Right hindlimb (tissue), 1 donor: ENCODE measurements at regions not wholly inside any gene's neighbourhood (a gene's known extent, or its start where the extent isn't known, plus 50 kb on each side); places are given as distances from the start of the nearest gene placed in this dataset.

Experiments used
- DNase-seq: peaks from one replicate; pipeline ENCODE4 v3.0.0-alpha.2; 2018

DNA sequence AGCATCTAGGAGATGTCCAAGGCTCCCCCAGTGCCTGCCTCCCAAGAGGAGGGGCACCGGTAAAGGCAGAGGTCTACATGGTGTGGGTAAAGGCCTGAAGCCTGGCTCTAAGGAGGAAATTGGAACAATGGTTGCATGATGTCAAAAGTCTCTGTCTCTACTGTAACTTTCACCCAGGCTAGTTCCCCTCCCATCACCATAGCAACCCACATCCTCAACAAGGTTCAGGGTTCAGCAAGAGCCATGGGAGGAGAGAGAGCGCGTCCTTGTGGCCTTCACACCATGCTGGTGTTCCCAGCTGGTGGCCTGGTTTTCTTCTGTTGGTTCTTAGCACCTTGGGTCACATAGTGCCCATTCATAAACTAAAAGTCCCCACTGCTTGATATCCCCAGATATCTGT, 196.7 kb upstream of the CDH5 start:
- DNase-seq = no peak

DNA sequence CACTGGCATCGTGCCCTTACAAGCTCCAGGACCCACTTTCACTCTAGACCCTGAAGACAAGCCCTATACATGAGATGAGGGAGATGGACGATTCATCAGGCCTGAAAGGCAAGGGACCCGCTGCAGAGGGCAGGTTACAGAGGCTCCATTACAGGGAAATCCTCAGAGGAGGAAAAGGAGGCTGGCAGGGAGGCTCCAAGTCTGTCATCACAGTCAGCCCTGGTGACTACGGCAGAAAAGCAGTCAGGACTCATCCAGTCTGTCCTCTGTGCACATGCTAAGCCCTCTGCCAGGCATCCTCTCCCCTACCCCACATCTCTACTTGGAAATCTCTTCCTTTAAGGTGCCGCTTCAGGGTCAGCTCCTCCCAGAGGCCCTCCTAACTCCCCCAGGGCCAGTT, 197.7 kb upstream of the CDH5 start:
- no peak for DNase-seq

DNA sequence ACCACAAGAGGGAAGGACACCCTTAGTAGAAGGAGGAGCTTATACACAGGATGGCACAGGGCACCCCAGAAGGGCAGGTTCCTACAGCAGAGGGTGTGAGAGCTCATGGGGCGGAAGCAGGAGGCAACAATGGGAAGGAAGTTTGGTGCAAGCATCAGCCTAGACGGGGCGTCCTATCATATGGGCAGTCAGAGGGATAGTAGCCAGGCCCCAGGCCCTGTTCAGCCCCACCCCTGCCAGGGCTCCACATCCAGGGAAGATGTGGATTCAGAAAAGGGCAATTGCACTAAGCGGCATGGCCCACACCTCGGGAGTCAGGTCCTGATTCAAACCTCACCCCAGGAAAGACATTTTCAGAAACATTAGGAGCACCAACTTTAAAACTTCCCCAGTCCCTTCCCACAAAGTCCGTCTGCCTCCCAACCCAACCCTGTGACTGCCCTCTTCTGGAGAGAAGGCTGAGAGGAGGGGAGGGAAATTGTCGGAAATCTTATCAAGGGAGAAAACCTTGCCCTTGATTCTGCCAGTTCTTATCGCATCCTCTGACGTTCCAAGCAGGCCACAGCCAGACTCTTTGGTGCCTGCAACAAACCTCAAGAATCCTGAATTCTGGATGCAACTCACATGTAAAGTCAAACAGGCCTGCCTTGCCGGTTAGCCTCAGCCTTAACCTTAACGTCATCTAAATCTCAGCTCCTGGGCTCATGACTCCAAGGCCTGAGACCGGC, 198.8 kb upstream of the CDH5 start:
- no peak for DNase-seq

DNA sequence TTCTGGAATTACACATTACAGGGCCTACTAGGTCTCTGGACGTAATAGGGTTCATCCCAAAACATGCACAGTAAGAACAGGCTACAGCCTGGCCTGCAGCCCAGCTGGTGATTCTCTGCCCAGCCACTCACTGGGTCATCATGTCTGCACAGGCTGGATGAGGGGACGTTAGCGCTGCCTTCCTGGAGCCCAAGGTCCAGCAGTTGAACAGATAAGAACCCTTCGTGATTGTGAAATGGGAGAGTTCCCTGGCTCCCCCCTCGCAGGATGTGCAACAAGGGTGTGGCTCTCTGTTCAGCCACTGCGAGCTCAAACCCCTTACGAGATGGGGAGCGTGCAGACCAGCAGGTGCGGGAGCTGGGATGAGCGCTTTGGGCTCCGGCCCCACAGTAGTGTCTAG, 200.0 kb upstream of the CDH5 start:
- DNase-seq = no peak

DNA sequence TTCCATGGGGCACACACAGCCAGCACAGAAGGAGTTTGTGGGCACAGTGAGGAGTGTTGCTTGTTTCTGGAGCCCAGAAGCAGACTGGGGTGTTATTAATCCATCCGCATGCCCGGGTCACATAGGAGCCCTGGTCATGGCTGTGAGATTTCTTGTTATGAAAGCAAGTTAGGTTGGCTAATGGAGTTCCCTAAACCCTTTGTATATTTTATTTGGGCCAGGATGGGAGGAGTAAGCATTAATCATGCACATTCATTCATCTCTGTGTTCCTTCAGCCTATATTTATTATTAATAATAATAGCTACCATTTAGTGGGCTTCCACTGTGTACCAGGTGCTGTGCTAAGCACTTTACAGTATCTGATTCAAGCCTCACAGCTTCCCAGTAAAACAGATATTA, 200.6 kb upstream of the CDH5 start:
- no peak for DNase-seq

DNA sequence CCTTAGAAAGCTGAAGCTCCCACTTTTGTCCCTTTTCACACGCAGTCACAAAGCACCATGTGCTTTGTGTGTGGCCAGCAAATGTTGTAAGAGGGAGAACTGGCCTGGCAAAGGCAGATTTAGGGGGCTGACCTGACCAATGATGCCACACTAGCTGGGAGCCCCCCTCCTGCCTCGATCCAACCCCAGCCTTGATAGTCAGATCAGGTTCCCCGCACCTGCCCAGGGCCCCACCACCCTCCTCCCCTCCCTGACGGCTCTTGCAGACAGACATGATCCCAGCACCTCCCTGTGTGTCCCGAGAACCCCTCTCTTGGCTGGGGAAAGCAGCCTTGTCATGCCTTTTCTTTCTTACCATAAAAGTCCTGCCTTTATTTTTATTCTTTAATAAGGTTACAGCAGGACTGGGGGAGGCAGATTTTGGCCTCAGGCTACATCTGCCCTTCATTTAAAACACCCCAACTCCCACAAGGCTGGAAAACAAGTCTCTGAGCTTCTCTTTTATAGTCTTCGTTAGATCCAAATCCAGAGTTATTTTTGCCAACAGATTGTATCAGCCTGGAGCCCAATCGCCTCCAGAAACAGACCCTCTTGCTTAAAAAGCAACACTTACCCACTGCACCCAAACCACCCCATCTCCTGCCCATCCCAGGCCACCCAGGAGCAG, 201.8 kb upstream of the CDH5 start:
- DNase-seq = no peak

DNA sequence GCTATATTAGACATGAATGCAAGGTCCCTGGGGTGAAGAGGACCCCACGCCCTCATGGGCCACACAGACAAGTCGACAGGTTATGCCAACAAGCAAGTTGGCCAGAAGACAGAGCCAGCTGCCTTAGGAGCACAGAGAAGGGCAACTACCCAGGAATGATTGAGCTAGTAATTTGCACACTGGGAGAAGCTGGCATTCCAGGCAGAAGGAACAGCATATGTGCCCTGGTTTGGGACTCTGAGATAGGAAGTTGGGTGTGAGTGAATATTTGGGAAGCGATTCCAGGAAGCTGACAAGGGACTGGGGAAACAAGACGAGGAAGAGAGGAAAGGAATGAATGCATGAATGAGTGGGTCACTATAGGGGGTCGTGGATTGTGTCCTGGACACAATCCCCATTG, 203.7 kb upstream of the CDH5 start:
- DNase-seq = no peak

DNA sequence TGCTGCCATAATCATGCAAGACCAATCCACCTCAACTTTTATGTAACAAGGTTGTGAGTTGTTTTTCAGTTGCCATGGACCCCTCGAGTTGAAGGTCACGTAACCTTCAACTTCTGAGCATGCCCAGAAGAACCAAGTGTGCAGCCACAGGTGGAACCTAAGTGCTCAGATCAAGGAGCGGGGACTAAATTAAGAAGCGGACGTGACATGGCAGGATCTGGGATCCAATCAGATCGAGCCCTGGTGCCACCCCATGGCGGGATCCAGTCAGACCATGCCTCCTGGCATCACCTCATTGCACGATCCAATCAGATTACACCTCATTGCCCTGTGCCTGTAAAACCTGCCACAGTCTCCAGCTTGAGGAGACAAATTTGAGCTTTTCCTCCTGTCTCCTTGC, 204.5 kb upstream of the CDH5 start:
- DNase-seq = no peak

DNA sequence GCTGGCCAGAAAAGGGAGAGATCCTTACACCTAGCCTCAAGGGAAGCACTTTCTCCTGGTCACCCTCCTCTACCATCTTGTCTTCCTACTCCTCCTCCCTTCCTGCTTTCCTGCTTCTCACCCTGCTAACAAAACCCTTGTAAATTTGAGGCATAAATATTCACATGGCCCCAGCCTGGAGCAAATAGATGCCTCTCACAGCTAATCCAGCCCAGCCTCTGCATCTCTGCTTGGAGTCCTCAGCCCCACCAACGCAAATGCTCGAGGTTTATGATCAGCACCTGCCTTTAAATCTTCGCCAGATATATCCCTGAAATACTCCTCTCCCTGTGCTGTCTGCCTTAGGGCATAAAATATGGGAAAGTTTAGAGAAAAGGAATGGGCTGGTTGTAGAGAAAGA, 205.2 kb upstream of the CDH5 start:
- no peak for DNase-seq

DNA sequence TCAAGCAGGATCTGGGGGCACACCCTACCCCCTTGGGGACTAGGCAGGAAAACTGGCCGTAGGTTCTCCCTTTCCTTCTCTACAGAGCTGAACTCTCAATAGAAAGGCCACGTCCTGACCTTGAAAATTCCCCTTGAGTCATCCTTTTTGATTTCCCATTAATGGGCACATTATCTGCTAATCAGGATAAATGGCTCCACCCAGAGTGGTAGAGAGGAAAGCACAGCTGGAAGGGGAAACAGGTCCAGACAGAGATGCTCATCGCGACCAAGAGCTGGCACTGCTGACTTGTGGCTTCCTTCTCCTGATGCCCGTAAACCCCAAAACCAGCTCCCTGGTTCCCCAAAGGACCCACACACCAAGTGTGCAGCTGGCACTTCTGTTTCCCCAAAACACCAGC, 206.5 kb upstream of the CDH5 start:
- no peak for DNase-seq

DNA sequence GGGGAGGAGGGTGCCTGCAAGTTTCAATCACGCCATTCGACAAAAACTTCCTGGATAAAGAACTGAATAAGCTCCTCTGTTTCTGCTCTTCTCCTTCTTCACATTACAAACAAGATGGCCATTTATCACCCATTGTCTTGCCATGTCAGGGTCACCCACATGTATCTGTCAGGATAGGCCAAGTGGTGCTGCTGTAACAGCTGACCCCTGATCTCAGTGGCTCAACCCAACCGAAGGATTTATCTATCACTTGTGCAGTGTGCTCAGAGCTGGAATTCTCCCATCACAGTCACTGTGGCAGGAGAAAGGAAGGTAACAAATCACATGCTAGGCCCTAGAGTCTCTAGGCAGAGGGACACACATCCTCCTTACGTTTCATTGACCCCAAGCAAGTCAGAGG, 210.0 kb upstream of the CDH5 start:
- no peak for DNase-seq

DNA sequence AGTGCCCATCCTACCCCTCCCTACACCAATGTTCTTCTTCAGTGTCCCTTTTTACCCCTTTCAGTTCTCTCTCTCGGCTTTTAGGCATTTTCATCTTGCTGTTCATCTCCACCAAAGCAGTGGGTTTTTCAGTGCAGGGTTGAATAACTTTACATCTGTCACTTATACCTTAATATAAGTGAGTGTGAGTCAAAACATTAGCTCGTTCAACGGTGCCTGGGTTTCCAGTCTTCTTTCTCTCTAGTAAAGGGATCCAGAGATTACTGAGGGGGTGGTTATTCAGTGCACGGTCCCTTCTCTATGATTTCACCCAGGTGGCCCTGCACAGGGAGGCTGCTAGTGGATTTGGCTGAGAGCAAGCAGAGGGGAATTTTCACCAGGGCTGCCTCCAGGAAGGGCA, 210.6 kb upstream of the CDH5 start:
- no peak for DNase-seq

DNA sequence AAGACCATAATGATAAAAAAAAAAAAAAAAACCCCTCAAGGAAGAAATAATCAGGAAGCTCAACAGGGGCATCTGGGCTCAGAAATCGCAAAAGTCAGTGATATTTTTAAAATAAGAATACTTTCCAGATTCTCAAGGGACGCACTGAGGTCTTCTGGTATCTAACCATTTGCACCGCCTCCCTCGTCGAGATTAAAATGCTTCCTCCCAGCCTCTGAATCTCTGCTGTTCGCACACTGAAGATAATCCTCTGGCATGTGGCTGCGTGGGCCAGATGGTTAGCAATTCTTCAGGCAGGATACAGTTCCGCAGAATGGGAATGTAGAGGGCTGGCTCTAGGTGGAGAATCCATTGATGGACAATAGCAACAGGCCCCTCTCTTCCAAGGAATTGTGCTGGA, 211.7 kb upstream of the CDH5 start:
- DNase-seq = peak; percentile 56

DNA sequence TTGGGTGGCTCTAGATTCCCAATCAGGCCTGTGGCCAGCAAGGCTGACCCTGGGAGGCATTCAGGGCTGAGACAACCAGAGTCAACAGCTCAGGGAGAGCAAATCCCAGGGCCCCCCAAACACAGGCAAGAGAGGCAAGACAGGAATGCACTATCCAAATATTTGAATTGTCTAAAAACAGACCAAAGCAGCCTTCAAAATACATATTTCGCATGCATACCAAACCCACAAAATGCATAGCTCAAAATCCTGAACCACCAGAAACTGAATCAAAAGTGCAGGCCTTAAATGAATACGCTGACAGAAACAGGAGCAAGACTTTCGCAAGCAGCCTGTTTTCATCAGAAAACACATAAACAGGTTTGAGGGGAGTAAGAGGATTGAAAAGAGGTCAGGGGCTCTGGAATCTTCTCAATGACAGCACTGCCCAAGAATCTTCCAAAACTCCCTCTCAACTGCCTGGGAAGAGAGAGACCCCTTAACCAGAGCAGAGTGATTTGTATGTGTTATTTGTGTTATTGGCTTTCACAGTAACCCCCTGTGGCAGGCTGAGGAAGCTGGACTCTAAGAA, 213.6 kb upstream of the CDH5 start:
- DNase-seq = peak; percentile 52

DNA sequence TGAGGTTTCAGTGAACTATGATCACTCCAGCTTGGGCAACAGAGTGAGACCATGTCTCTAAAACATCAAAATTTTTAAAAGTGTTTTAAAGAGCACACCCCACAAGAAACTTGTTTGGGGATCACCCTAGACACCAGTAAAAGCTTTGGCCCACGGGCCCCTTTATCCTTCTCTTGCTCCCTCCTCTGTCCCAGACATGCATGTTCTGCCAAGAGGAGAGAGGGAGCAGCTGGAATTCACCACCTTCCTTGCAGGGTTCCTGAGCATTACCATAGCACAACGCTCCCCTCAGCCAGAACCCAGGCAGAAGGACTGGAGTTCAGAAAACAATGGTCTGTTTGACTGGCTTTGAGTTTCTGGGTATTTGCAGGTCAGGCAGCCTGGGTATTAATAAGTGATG, 214.3 kb upstream of the CDH5 start:
- no peak for DNase-seq

DNA sequence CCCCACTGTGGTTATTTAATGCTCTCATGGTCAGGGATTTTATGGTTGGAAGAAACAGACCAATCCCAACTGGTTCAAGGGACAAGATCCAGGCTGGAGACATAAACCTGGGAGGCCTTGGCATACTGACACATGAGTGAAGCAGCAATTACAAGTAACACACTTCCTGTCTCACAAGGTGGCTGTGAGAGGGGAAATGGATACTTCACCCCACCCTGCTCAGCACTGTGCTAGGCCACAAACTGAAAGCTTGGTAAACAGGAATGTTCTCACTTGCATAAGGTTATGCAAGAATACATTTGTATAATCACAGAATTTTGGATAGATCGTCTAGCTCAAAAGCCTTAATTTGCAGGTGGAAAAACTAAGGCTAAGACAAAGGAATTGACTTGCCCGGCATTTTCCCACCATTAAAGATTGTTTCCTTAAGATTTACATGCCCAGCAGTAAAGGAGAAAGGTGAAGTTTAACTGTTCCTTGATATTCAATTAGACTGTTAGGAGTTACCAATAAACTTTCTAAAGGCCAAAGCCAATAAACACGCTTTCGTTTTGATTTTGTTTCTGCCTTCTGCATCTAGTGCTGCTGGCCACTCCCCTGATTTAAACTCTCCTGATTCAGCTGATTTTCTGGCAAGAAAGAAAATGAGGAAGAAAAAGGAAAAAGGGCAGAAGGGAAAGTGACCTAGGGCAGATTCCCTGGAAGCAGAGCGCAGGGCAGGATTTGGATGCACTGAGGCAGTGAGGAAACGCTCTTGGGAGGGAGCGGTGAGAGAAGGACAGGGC, 215.6 kb upstream of the CDH5 start:
- no peak for DNase-seq

DNA sequence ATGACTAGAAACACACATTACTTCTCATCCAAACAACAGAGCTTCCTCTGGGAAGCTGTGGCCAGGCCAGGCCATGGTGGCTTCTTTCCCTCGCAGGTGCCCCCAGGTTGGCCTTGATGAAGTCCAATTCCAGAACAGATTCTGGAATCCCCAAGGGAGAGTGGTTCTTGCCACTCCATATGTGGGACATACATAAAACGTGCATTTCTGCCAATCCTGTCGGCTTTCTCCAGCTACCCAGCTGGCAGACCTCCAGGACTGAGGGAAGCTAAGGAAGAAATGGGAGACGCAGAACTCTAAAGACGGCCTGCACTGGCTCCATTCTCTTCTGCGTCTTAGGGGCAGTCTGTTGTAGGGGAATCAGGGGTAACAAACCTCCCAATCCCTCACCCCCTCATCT, 219.2 kb upstream of the CDH5 start:
- peak; percentile 56 for DNase-seq

DNA sequence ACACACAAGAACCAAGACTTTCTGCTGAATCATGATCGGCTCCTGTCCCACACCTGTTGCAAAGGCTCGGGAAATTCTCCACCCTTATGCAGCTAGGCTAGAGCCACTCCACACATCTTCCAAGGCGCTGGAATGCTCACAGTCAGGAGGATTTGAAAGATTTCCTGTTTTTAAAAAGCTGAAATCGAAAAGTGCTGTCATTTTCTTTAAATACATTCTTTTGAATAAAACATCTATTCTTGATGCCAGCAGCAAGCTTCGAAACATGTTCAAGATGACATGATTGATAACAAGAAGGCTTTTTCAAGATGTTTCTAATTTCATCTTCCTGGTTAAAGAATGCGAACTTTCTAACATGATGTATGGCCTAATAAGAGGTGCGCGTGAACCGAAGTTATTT, 219.7 kb upstream of the CDH5 start:
- no peak for DNase-seq

DNA sequence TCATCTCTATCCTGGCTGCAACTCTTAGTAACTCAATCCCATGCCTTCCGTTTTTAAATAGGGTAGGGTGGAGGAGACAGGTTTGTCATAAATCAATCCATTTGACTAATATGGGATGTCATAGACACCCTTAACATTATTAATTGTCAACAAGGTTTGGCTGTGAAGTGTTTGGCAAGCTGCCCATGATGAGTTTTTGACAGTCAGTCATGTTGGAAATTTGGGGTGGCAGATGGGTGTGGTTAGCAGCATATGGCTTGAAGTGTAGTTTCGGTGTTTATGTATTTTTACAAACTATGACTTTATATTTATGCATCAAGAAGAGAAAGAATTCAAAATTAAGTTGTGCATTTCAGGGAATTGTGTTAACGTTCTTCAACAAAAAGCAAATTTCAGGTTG, 221.8 kb upstream of the CDH5 start:
- DNase-seq = no peak

DNA sequence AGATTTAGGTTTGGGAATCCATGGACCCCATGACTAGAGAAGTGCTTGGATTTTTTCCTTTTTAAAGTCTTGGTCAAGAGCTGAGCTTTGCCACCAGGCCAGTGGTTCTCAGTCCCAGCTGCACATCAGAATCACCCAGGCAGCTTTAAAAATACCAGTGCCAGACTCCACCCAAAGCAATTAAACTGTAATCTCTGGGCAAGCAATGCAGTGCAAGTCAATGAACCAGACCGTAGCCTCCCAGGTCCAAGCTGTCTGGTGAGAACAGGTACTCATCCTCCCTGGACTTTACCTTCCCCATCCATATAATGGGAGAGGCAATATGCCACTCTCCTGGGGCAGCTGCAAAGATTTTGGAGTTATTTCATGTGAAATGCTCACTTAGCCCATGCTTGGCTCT, 223.1 kb upstream of the CDH5 start:
- DNase-seq = no peak

DNA sequence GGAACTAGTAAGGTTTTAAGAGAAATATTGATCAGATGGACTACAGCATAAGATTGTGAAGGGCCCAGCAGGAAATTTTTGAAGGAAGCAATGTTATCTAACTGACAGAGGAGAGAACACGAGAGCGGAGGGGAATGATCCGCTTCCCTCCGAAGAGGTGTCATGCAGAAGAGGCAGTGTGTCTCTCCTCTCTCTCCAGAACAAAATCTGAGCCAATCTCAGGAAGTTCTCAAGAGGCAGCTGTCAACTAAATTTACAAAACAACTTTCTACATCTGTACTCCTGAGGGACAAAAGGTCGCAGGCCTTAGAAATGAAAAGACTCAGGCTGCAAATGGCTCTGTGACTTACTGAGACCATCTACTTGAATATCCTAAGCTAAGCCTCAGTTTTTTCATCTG, 224.6 kb upstream of the CDH5 start:
- no peak for DNase-seq

DNA sequence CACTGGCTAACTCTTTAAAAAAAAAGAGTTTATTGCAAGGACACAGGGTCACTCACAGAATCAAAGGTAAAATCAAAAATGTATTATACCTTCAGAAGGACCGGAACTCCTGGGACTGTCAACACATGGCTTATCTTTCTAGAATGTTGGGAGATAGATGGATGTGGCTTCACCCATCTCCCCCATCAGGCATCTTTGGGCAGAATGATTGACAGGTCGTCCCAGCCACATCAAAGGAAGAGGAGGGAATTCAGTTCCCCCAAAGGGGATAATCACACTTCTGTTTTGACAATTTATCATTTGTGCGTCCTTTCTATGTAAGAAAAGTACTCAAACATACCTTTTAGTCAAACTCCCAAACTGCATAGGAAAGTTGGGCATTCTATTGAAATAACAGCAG, 228.6 kb upstream of the CDH5 start:
- no peak for DNase-seq

DNA sequence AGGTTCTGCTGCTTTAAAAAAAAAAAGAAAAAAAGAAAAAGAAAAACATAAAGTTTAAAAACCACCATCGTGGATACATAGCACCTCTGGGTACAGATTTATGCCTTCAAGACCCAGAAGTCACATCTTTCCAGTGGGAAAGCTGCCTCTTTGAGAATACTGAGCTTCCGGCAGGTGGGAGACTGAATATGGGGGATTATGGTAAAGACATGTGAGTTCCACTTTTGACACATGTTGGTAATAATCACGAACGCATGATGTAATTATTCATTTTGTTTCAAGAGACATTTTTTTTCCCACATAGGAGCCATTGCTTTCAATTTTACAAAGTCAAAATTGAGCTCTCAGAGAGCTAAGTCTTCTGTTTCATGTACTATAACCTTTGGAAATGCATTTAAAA, 229.7 kb upstream of the CDH5 start:
- no peak for DNase-seq

DNA sequence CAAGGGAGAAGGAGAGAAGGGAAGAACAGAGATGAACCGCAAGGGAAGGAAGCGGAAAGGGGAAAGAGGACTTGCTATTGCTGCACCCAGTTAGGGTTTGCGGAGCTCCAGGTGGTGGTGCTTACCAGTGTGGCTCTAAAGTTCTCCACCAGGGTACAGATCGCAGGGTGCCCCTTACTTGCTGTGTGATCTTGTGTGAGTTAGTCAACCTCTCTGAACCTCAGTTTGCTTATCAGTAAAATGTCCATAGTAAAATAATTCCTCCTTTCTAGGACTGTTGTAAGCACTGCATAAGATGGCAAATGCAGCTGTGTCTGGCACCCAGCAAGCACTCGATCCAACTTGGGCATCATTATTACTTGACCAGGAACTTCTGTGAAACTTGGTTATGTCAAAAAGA, 230.7 kb upstream of the CDH5 start:
- DNase-seq = no peak
